ENCODE measurements at regions not wholly inside any gene's neighbourhood (a gene's known extent, or its start where the extent isn't known, plus 50 kb on each side); places are given as distances from the start of the nearest gene placed in this dataset.

DNA sequence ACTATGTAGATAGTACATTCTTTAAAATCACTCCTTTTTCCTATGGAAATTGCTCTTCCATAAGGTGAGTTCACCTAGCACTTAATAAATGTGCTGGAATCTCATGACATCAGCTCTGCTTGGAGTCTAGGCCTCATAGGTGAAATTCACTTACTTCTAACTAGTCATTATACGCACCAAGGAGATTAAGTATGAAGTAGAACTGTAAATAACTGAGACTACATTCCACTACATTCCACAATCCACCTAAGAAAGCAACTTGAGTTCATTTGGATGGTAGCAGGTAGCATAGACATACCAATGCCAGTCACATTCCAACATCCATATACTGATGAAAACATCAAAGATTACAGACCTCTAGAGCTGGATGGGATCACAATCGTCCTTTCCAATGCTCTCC is 64.3 kb downstream of the NIBAN1 start (continued):
- TF ChIP-seq, protein P1, sequence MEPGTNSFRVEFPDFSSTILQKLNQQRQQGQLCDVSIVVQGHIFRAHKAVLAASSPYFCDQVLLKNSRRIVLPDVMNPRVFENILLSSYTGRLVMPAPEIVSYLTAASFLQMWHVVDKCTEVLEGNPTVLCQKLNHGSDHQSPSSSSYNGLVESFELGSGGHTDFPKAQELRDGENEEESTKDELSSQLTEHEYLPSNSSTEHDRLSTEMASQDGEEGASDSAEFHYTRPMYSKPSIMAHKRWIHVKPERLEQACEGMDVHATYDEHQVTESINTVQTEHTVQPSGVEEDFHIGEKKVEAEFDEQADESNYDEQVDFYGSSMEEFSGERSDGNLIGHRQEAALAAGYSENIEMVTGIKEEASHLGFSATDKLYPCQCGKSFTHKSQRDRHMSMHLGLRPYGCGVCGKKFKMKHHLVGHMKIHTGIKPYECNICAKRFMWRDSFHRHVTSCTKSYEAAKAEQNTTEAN (CRISPR knock-in tag; IDR thresholded peaks at IDR 0.05) = no peak
- TF ChIP-seq, protein P2, sequence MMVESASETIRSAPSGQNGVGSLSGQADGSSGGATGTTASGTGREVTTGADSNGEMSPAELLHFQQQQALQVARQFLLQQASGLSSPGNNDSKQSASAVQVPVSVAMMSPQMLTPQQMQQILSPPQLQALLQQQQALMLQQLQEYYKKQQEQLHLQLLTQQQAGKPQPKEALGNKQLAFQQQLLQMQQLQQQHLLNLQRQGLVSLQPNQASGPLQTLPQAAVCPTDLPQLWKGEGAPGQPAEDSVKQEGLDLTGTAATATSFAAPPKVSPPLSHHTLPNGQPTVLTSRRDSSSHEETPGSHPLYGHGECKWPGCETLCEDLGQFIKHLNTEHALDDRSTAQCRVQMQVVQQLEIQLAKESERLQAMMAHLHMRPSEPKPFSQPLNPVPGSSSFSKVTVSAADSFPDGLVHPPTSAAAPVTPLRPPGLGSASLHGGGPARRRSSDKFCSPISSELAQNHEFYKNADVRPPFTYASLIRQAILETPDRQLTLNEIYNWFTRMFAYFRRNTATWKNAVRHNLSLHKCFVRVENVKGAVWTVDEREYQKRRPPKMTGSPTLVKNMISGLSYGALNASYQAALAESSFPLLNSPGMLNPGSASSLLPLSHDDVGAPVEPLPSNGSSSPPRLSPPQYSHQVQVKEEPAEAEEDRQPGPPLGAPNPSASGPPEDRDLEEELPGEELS (CRISPR knock-in tag; IDR thresholded peaks at IDR 0.05) = no peak

DNA sequence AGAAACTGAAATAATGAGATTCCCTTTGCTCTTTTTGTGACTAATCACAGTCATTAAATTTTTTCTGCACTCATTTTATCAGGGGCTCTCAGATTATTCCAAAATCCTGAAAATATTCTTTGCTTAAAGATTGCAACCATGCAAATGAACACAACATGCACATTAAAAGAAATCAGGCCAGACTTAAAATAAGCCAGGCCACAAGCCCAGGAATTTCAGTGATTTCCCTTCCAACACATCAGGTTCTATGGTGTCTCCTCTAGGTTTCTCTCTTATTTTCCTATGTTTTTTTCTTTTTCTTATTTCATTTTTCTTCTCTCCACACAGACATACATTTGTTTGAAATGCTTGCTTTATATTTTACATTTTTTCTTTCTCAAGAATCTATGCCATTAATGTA is 65.3 kb downstream of the NIBAN1 start:
- no peaks in the 10 kb centered on the region for H3K36me3 Mint-ChIP-seq
- H3K27me3 Mint-ChIP-seq (ENCODE audit: low read depth) = no peaks in the 10 kb centered on the region
- POLR2A ChIA-PET = no interaction called here
- no peaks in the 10 kb centered on the region for H3K4me1 Mint-ChIP-seq
- no peak for DNase-seq (ENCODE audit: low spot score)
- CTCF ChIA-PET = no interaction called here
- no peak overlapping the region for H3K27ac Mint-ChIP-seq
- no peak for ATAC-seq
- H3K4me3 Mint-ChIP-seq = no peak overlapping the region
- no peak for TF ChIP-seq TEAD1 (CRISPR knock-in tag; IDR thresholded peaks at IDR 0.05)
- no peak for TF ChIP-seq MXD4 (CRISPR knock-in tag; IDR thresholded peaks at IDR 0.05; ENCODE audit: borderline replicate concordance)
- TF ChIP-seq, protein P3, sequence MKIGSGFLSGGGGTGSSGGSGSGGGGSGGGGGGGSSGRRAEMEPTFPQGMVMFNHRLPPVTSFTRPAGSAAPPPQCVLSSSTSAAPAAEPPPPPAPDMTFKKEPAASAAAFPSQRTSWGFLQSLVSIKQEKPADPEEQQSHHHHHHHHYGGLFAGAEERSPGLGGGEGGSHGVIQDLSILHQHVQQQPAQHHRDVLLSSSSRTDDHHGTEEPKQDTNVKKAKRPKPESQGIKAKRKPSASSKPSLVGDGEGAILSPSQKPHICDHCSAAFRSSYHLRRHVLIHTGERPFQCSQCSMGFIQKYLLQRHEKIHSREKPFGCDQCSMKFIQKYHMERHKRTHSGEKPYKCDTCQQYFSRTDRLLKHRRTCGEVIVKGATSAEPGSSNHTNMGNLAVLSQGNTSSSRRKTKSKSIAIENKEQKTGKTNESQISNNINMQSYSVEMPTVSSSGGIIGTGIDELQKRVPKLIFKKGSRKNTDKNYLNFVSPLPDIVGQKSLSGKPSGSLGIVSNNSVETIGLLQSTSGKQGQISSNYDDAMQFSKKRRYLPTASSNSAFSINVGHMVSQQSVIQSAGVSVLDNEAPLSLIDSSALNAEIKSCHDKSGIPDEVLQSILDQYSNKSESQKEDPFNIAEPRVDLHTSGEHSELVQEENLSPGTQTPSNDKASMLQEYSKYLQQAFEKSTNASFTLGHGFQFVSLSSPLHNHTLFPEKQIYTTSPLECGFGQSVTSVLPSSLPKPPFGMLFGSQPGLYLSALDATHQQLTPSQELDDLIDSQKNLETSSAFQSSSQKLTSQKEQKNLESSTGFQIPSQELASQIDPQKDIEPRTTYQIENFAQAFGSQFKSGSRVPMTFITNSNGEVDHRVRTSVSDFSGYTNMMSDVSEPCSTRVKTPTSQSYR (CRISPR knock-in tag; IDR thresholded peaks at IDR 0.05) = no peak
- TF ChIP-seq, protein P4, sequence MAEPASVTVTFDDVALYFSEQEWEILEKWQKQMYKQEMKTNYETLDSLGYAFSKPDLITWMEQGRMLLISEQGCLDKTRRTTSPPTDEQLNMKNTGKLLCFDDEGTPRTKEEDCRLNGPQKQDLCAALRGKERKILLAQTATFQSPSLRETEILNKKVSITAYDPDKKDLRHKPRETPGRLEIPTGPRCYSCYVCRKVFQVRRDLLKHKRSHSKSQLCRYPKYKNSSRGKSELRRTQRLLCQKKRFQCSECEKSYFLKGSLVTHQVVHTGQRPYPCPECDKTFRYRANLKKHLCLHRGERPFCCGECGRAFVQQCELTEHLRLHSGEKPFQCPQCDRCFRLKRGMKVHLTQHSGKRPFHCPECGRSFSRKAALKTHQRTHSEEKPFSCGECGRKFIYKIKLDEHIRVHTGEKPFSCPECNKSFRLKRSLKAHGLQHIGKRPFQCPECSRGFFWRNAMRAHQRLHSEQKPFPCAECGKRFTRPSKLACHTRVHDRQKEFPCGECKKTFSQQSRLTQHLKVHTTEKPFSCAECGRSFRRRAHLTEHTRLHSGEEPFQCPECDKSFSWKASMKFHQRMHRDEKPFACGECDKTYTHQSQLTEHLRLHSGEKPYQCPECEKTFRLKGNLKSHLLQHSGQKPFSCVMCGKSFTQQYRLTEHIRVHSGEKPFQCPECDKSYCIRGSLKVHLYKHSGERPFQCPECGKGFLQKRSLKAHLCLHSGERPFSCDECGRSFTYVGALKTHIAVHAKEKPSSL (CRISPR knock-in tag; conservative IDR thresholded peaks at IDR 0.05) = no peak
- TF ChIP-seq SP1 (CRISPR knock-in tag; conservative IDR thresholded peaks at IDR 0.05) = no peak
- TF ChIP-seq, protein P5, sequence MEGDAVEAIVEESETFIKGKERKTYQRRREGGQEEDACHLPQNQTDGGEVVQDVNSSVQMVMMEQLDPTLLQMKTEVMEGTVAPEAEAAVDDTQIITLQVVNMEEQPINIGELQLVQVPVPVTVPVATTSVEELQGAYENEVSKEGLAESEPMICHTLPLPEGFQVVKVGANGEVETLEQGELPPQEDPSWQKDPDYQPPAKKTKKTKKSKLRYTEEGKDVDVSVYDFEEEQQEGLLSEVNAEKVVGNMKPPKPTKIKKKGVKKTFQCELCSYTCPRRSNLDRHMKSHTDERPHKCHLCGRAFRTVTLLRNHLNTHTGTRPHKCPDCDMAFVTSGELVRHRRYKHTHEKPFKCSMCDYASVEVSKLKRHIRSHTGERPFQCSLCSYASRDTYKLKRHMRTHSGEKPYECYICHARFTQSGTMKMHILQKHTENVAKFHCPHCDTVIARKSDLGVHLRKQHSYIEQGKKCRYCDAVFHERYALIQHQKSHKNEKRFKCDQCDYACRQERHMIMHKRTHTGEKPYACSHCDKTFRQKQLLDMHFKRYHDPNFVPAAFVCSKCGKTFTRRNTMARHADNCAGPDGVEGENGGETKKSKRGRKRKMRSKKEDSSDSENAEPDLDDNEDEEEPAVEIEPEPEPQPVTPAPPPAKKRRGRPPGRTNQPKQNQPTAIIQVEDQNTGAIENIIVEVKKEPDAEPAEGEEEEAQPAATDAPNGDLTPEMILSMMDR (IDR thresholded peaks at IDR 0.05) = no peak
- TF ChIP-seq, protein P6, sequence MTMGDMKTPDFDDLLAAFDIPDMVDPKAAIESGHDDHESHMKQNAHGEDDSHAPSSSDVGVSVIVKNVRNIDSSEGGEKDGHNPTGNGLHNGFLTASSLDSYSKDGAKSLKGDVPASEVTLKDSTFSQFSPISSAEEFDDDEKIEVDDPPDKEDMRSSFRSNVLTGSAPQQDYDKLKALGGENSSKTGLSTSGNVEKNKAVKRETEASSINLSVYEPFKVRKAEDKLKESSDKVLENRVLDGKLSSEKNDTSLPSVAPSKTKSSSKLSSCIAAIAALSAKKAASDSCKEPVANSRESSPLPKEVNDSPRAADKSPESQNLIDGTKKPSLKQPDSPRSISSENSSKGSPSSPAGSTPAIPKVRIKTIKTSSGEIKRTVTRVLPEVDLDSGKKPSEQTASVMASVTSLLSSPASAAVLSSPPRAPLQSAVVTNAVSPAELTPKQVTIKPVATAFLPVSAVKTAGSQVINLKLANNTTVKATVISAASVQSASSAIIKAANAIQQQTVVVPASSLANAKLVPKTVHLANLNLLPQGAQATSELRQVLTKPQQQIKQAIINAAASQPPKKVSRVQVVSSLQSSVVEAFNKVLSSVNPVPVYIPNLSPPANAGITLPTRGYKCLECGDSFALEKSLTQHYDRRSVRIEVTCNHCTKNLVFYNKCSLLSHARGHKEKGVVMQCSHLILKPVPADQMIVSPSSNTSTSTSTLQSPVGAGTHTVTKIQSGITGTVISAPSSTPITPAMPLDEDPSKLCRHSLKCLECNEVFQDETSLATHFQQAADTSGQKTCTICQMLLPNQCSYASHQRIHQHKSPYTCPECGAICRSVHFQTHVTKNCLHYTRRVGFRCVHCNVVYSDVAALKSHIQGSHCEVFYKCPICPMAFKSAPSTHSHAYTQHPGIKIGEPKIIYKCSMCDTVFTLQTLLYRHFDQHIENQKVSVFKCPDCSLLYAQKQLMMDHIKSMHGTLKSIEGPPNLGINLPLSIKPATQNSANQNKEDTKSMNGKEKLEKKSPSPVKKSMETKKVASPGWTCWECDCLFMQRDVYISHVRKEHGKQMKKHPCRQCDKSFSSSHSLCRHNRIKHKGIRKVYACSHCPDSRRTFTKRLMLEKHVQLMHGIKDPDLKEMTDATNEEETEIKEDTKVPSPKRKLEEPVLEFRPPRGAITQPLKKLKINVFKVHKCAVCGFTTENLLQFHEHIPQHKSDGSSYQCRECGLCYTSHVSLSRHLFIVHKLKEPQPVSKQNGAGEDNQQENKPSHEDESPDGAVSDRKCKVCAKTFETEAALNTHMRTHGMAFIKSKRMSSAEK (CRISPR knock-in tag; IDR thresholded peaks at IDR 0.05; ENCODE audit: borderline replicate concordance) = no peak
- TF ChIP-seq, protein P7, sequence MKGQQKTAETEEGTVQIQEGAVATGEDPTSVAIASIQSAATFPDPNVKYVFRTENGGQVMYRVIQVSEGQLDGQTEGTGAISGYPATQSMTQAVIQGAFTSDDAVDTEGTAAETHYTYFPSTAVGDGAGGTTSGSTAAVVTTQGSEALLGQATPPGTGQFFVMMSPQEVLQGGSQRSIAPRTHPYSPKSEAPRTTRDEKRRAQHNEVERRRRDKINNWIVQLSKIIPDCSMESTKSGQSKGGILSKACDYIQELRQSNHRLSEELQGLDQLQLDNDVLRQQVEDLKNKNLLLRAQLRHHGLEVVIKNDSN (CRISPR knock-in tag; IDR thresholded peaks at IDR 0.05) = no peak
- TF ChIP-seq, protein P8, sequence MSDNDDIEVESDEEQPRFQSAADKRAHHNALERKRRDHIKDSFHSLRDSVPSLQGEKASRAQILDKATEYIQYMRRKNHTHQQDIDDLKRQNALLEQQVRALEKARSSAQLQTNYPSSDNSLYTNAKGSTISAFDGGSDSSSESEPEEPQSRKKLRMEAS (CRISPR knock-in tag; IDR thresholded peaks at IDR 0.05) = no peak
- TF ChIP-seq ETV6 (CRISPR knock-in tag; IDR thresholded peaks at IDR 0.05) = no peak
- no peak for TF ChIP-seq KAT7 (CRISPR knock-in tag; IDR thresholded peaks at IDR 0.05; ENCODE audit: borderline replicate concordance)
- no peaks in the 10 kb centered on the region for H3K9me3 Mint-ChIP-seq

Measured in WTC11 (cell line).